ENCODE measurements at regions not wholly inside any gene's neighbourhood (a gene's known extent, or its start where the extent isn't known, plus 50 kb on each side); places are given as distances from the start of the nearest gene placed in this dataset.
"Not testable (repeated sequence)": the region's sequence is repeated elsewhere in the genome, so short reads cannot be mapped to it uniquely, and the experiment has no call there.

DNA sequence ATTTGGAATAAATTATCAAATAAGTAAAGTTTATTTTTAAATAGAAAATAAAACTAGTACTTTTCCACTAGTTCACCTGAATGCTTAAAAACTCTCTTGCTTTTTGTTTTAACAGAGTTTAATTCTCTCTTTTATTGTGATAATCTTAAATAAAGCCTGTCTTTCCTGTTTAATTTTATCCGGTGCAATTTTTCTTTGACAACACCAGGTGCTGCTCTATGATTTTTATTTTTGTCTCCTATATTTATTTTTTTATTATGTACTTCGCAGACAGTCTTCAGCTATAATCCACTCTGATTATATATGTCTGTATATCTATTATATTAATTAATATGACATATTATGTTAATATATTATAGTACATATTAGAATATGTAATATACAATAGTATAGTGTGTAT is 1293.0 kb upstream of the EPHA6 start:
- DNase-seq, result no peak

- DNase-seq, result no peak
Observed at GRCh38 chr3:95522449-95522848, 1291.9 kb upstream of the EPHA6 start.

DNA sequence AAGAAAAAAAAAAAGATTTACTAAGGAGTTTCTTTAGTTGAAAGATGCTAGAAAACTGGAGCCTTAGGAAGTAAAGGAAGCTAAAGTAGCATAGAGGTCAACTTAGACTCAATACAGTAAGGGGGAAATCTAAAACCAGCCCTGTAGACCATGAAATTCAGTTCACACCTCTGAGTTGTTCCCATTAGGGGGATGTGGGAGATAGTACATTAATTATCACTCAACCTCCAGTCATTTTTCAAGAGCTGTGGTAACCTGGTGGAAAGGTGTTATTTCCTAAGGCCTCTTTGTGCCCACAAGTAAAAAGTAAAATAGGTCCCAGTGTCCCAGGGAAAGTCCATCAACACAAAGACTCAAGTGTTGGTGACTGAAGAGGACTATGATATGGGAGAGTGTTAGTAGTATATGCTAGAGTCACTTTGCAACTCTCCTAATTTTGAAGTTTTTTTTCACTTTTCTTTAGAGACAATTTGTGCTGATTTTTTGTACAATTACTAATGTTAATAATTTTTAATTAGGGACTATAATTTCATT is 1274.4 kb upstream of the EPHA6 start:
- no peak for DNase-seq

DNA sequence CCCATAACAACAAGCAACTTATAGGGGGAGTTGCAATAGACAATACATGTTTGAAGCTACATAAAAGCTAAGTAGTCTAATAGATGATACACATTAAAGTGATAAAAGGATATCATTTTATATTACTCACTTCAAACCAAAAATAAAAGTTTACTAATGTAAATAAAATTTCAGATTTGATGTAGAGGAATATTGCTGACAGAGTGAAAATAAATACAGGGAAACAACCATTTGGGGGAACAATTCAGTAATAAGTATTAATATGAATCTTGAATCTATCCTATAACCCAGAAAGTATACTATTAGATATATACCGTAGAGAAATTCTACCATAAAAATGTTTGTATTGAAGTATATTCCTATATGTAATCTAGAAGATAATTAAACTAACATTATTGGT is 1248.9 kb upstream of the EPHA6 start:
- no peak for DNase-seq

DNA sequence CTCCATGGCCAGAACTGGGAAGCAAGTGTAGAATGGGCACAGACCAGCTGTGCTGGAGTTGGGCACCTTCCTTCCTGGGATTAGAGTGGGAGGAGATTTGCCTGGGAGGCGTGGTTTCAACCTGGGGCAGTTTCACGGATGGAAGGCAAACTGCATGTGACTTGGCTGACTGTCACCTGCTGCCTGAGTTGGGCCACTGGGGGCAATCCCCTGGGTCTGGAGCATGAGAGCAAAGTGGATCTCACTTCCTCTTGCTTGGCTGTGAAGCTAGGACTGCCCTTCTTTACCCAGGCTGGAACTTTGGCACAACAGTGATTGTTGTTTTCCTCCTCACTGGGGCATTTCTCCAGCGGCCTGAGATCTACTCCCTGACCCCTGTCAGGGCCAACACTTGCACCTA is 1247.0 kb upstream of the EPHA6 start:
- no peak for DNase-seq

DNA sequence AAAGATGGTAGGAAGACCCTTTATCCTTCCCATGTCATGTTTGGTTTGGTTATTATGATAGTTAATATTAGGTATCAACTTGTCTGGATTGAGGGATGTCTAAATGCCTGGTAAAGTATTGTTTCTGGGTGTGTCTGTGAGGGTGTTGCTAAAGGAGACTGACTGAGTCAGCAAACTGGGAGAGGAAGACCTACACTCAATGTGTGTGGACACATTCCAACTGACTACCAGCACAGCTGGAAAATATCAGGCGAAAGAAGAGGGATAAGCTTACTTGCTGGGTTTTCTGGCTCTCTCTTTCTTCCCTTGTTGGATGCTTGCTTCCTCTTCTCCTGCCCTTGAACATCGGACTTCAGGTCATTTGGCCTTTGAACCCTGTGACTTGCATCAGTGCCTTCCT is 1227.6 kb upstream of the EPHA6 start:
- DNase-seq, result no peak

DNA sequence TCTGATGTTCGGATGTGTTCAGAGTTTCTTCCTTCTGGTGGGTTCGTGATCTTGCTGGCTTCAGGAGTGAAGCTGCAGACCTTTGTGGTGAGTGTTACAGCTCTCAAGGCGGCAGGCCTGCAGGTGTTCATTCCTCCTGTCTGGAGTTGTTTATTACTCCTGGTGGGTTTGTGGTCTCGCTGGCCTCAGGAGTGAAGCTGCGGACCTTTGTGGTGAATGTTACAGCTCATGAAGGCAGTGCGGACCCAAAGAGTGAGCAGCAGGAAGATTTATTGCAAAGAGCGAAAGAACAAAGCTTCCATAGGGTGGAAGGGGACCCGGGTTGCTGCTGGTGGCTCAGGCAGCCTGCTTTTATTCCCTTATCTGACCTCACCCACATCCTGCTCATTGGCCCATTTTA is 1226.8 kb upstream of the EPHA6 start:
- not testable (repeated sequence) for DNase-seq

- no peak for DNase-seq
Observed at GRCh38 chr3:95588473-95588872, 1225.9 kb upstream of the EPHA6 start.

DNA sequence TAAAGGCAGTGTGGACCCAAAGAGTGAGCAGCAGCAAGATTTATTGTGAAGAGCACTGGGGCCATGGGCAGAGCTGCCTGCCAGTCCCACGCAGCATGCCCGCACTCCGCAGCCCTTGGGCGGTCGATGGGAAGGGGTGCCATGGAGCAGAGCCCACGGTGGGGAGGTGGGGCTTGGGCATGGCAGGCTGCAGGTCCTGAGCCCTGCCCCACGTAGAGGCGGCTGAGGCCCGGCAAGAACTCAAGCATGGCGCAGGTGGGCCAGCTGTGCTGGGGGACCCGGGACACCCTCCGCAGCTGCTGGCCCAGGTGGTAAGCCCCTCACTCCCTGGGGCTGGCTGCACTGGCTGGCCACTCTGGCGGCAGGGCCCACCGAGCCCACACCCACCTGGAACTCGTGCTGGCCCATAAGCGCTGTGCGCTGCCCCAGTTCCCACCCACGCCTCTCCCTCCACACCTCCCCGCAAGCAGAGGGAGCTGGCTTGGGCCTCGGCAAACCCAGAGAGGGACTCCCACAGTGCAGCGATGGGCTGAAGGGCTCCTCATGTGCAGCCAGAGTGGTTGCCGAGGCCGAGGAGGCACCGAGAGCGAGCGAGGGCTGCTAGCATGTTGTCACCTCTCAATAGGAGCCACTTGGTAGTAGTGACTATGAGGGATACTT is 1218.8 kb upstream of the EPHA6 start:
- DNase-seq, result no peak

- no peak for DNase-seq
Observed at GRCh38 chr3:95607926-95608325, 1206.5 kb upstream of the EPHA6 start.

DNA sequence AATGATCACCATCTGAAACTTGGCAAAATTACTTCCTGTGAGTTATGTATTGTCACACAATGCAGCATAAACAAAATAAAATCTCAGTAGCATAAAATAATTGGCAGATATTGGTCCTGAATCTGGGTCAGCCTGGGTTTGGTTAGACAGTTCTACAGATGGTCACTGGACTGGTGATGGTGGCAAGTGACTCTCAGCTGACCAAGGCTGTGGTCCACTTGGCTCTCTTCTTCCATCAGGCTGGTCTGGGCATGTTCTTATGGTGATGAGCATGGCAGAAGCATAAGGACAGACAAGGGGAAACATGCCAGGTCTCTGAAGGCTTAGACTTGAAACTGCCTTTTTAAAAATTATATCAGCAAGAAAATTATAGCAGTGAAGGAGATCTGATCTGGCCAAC is 1205.0 kb upstream of the EPHA6 start:
- DNase-seq, result no peak

DNA sequence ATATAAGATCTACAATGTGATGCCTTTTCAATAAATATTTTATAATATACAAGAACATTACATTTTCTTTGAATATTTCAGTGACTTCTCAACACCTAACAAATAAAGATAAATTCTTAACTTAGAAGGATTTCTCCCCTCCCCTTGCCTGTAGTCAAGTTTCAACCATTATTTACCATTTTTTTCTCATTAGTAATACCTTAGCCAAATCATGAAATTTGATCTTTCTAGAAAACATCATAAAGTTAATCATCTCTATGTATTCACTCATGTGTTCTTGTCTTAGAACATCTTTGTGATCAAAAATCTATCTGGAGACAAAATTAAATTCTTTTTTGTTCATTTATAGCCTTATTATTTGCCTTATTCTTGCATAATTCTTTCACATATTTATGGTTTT is 1201.8 kb upstream of the EPHA6 start:
- no peak for DNase-seq

GRCh38 chr3:95613993-95614392 is 1200.4 kb upstream of the EPHA6 start:
- DNase-seq, result no peak

DNA sequence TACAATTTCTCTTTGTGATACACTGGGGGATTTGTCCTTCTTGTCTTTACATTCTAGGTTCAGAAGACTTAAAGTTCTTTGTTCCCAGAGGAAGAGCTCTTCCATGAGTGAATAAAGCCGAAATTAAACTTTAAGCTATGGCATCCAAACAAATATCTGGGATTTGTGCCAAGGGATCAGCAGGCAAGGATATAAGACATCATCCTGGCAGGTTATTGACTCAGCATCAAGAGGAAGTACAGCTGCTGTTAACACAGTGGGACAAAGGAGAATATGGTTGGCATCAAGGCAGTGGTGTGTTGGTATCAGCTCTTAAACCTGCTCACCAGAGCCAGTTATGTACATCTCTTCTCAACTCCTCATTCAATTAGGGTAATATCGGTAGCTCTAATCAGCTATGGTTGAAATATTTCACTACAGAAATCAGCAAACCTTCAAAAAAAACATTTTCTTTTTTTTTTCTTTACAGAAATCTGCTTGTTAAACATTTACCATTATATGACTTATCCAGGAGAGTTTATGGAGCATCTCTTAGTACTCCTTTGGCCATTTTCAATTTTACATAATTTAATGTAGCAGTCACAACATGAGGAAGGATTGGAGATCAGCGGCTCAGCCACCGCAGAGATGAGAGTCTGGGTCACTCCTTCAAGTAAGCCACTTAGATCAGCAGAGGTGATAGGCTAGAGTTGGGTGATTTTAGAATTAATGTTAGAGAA is 1198.6 kb upstream of the EPHA6 start:
- DNase-seq, result no peak

GRCh38 chr3:95626107-95626506 is 1188.3 kb upstream of the EPHA6 start:
- no peak for DNase-seq

- no peak for DNase-seq
Observed at GRCh38 chr3:95627293-95627692, 1187.1 kb upstream of the EPHA6 start.

GRCh38 chr3:95627697-95628096 is 1186.7 kb upstream of the EPHA6 start:
- DNase-seq, result no peak

GRCh38 chr3:95629802-95630201 is 1184.6 kb upstream of the EPHA6 start:
- no peak for DNase-seq

DNA sequence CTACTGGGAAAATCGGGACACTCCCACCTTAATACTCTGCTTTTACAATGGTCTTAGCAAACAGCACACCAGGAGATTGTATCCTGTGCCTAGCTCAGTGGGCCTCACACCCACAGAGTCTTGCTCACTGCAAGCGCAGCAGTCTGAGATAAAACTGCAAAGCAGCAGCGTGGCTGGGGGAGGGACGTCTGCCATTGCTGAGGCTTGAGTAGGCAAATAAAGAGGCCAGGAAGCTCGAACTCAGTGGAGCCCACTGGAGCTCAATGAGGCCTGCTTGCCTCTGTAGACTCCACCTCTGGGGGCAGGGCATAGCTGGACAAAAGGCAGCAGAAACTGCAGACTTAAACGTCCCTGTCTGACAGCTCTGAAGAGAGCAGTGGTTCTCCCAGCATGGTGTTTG is 1169.1 kb upstream of the EPHA6 start:
- DNase-seq, result no peak

DNA sequence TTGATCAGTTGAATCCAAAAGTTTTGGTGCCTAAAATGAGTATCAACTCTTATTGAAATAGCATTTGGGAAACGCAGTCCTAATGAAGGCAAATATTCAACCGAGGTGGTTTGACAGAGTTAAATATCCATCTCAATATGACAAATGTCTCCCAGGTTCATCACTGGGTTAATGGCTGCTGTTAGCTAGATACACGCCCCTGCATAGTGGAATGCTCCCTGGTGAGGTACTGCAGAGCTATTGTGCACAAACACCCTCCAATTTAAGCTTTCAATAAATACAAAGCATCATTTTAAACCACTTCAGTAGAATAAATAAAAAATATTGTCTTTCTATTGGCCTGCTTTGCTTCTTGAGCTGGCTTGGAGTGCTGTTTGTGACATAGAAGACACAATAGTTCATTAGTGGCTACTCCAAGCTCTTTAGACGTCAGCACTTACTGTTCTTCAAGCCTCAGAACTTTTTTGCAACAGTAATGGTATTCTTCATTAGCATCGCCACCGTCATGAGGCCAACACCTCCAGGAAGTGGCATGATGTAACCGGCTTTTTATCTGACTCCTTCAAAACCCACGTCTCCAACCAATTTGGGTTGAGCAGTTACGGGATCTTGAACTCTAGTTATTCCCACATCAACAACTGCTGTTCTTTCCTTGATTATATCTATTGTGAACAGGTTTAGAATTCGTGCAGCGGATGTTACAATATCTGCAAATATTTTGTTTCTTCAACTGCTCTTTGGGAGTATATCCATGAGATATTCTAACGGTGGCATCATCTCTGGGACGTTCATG is 1159.6 kb upstream of the EPHA6 start:
- no peak for DNase-seq

- DNase-seq, result peak; percentile 19
Observed at GRCh38 chr3:95655363-95655986, 1158.9 kb upstream of the EPHA6 start.

- DNase-seq, result no peak
Observed at GRCh38 chr3:95670765-95671164, 1143.6 kb upstream of the EPHA6 start.

DNA sequence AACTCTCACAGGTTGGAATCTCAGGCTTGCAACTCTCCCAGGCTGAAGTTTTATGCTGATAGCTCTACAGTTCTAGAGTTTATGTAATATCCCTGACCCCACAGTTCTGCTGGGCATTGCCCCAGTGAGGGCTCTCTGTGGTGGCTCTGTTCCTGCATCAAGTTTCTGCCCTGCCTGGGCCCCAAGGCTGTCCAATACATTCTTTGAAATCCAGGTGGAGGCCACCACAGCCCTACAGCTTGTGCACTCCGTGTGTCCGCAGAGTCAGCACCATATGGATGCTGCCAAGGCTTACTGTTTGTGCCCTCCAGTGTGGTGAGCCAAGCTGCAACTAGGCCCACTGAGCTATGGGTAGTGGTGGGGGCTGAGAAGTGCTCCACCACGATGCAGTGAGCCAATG is 1141.2 kb upstream of the EPHA6 start:
- no peak for DNase-seq

Measured in fibroblast of skin of back (primary cell).